ENCODE measurements at regions not wholly inside any gene's neighbourhood (a gene's known extent, or its start where the extent isn't known, plus 50 kb on each side); places are given as distances from the start of the nearest gene placed in this dataset.
"Not testable (repeated sequence)": the region's sequence is repeated elsewhere in the genome, so short reads cannot be mapped to it uniquely, and the experiment has no call there.

DNA sequence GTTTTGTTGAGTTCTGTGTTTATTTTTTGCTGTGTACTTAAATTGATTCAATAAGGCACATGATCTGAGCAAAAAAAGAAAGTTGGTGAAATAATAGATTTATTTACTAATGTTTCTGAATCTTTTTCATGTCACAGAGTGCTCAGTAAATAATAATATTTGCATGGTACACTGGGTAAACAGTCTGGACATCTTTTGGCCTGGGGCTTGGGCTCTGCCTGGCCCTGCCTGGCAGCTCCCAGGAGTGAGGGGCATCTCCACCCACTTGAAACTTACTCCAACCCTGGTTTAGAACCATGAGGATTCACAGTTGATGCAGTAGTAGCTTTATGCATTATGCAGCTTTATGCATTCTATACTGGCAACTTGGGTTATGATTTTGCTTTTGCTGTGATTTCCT lies 124.2 kb upstream of the SLC4A4 start:
- H3K27ac ChIP-seq (ENCODE audit: poor library complexity, severe bottlenecking): no peak overlapping the region
- ATAC-seq (ENCODE audit: low read depth) (no peak), DNase-seq (ENCODE audit: low spot score) (no peak)
- no peak for TF ChIP-seq CTCF (IDR thresholded peaks at IDR 0.05; ENCODE audit: poor library complexity, severe bottlenecking)
- H3K9me3 ChIP-seq (ENCODE audit: severe bottlenecking): no peaks in the 10 kb centered on the region
- H3K36me3 ChIP-seq (ENCODE audit: low read depth): no peaks in the 10 kb centered on the region
- H3K4me1 ChIP-seq (ENCODE audit: insufficient read depth, poor library complexity, severe bottlenecking): no peaks in the 10 kb centered on the region
- H3K4me3 ChIP-seq (ENCODE audit: severe bottlenecking): no peak overlapping the region
- no peaks in the 10 kb centered on the region for H3K27me3 ChIP-seq (ENCODE audit: insufficient read depth, poor library complexity, severe bottlenecking)

DNA sequence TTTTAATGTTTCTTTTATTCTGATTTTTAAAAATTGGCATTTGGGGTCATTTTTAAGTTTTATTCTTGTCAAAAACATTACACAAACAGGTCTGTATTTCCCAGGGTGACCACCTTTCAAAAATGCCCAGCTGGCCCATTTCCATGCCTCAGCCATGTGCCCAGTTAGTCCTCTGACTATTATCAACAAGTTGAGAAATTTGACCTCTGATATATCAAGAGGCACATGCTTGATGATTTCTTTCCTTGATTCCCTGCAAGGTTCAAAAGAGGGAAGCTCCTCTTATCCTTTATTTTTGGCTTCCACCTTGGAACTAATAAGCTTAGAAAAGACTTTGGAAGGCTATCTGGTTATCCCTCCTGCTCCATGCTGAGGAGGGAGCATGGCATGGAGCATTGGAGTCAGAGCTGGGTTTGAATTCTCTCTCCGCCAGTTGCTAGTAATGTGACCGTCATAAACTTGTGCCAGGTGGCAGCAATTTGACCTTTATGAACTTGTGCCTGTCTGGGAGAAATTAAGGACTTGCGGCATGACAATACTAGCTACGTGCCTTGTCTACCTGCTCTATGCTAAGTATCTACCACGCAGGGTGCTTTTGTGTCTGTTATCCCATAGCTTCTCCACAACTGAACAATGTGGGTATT lies 122.4 kb upstream of the SLC4A4 start:
- DNase-seq (ENCODE audit: low spot score) (no peak), ATAC-seq (ENCODE audit: low read depth) (no peak)
- Histone ChIP-seq H3K36me3 (ENCODE audit: low read depth) (no peaks in the 10 kb centered on the region), H3K4me1 (ENCODE audit: insufficient read depth, poor library complexity, severe bottlenecking) (no peaks in the 10 kb centered on the region), H3K27ac (ENCODE audit: poor library complexity, severe bottlenecking) (no peak overlapping the region), H3K27me3 (ENCODE audit: insufficient read depth, poor library complexity, severe bottlenecking) (no peaks in the 10 kb centered on the region), H3K4me3 (ENCODE audit: severe bottlenecking) (no peak overlapping the region), H3K9me3 (ENCODE audit: severe bottlenecking) (no peaks in the 10 kb centered on the region)
- TF ChIP-seq CTCF (IDR thresholded peaks at IDR 0.05; ENCODE audit: poor library complexity, severe bottlenecking): no peak

DNA sequence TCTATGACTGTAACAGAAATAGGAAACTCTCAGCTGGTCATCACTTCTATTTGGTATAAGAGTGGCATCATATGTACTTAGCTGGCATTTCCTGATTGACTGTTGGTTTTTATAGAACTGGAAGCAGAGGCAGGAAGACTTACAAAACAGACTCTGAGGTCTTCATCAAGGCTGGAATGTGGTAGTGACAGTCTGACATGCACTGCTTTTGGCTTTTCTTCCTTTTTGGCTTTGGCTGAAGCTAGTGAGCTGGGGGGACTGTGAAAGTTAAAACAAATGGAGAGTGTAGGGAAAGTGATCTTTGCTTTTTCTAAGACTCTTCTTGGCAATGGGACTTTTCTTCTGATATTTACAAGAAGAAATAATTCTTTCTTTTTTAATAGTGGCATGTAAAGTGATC lies 121.1 kb upstream of the SLC4A4 start:
- Histone ChIP-seq H3K36me3 (ENCODE audit: low read depth) (no peaks in the 10 kb centered on the region), H3K4me1 (ENCODE audit: insufficient read depth, poor library complexity, severe bottlenecking) (no peaks in the 10 kb centered on the region), H3K4me3 (ENCODE audit: severe bottlenecking) (no peak overlapping the region), H3K27me3 (ENCODE audit: insufficient read depth, poor library complexity, severe bottlenecking) (no peaks in the 10 kb centered on the region), H3K9me3 (ENCODE audit: severe bottlenecking) (no peaks in the 10 kb centered on the region), H3K27ac (ENCODE audit: poor library complexity, severe bottlenecking) (no peak overlapping the region)
- no peak for TF ChIP-seq CTCF (IDR thresholded peaks at IDR 0.05; ENCODE audit: poor library complexity, severe bottlenecking)
- DNase-seq (ENCODE audit: low spot score): no peak
- ATAC-seq (ENCODE audit: low read depth): no peak

GRCh38 chr4:71220848-71221247 lies 118.0 kb upstream of the SLC4A4 start:
- not testable (repeated sequence) for H3K36me3 ChIP-seq (ENCODE audit: low read depth); H3K27ac ChIP-seq (ENCODE audit: poor library complexity, severe bottlenecking); H3K9me3 ChIP-seq (ENCODE audit: severe bottlenecking); ATAC-seq (ENCODE audit: low read depth); H3K4me3 ChIP-seq (ENCODE audit: severe bottlenecking); DNase-seq (ENCODE audit: low spot score); H3K27me3 ChIP-seq (ENCODE audit: insufficient read depth, poor library complexity, severe bottlenecking); H3K4me1 ChIP-seq (ENCODE audit: insufficient read depth, poor library complexity, severe bottlenecking)

- DNase-seq (ENCODE audit: low spot score): no peak
- TF ChIP-seq CTCF (IDR thresholded peaks at IDR 0.05; ENCODE audit: poor library complexity, severe bottlenecking): no peak
- ATAC-seq (ENCODE audit: low read depth): no peak
Observed at GRCh38 chr4:71221510-71222466, 117.0 kb upstream of the SLC4A4 start.

More at GRCh38 chr4:71221510-71222466, 117.0 kb upstream of the SLC4A4 start:
- H3K4me3 ChIP-seq (ENCODE audit: severe bottlenecking): no peak overlapping the region
- no peaks in the 10 kb centered on the region for H3K9me3 ChIP-seq (ENCODE audit: severe bottlenecking)
- no peaks in the 10 kb centered on the region for H3K4me1 ChIP-seq (ENCODE audit: insufficient read depth, poor library complexity, severe bottlenecking)
- H3K27ac ChIP-seq (ENCODE audit: poor library complexity, severe bottlenecking): no peak overlapping the region
- no peaks in the 10 kb centered on the region for H3K27me3 ChIP-seq (ENCODE audit: insufficient read depth, poor library complexity, severe bottlenecking)
- H3K36me3 ChIP-seq (ENCODE audit: low read depth): no peaks in the 10 kb centered on the region
